HepG2 (cell line): ENCODE measurements at regions not wholly inside any gene's neighbourhood (a gene's known extent, or its start where the extent isn't known, plus 50 kb on each side); places are given as distances from the start of the nearest gene placed in this dataset.

ENCODE experiments used
- BRF2 ChIP-seq: sonication (generic); formaldehyde crosslinking; IDR thresholded peaks from 2 replicates; pipeline ENCODE4 v1.8.1; 2022; ENCODE audit warnings: mild to moderate bottlenecking, missing genetic modification reagents
- EZH2 ChIP-seq: conservative IDR thresholded peaks from 2 replicates; pipeline ENCODE4 v1.6.1; 2012; ENCODE audit warnings: mild to moderate bottlenecking, low read depth, low read length, moderate library complexity
- NBN ChIP-seq: fragments of 450-650 bp; conservative IDR thresholded peaks from 2 replicates; pipeline ENCODE4 v1.6.1; 2017
- POLR2A ChIP-seq, 2 experiments: IDR thresholded peaks; 2 replicates each; pipeline ENCODE4 v1.6.1; 2011; ENCODE audit warnings: low read depth in 2 of 2, low read length in 2 of 2, mild to moderate bottlenecking in 1 of 2, moderate library complexity in 1 of 2; ENCODE audit not compliant: insufficient read depth in 1 of 2
- POLR2AphosphoS5 ChIP-seq: IDR thresholded peaks from 2 replicates; pipeline ENCODE4 v1.6.1; 2012; ENCODE audit warnings: low read depth, low read length
- RAD51 ChIP-seq: fragments of 450-650 bp; IDR thresholded peaks from 2 replicates; pipeline ENCODE4 v1.6.1; 2016; ENCODE audit warnings: borderline replicate concordance
- TBL1XR1 ChIP-seq: fragments of 150-350 bp; IDR thresholded peaks from 2 replicates; pipeline ENCODE4 v1.6.1; 2014; ENCODE audit warnings: borderline replicate concordance, low read length; ENCODE audit not compliant: partially characterized antibody
- TF ChIP-seq, protein P1 (sequence below): sonication (generic); formaldehyde crosslinking; IDR thresholded peaks from 2 replicates; pipeline ENCODE4 v1.5.0; 2020; ENCODE audit warnings: mild to moderate bottlenecking, missing genetic modification reagents, moderate library complexity
- TF ChIP-seq, protein P2 (sequence below), 2 experiments: fragments of 450-650 bp in 1 of 2; sonication (generic) in 1 of 2; formaldehyde crosslinking in 1 of 2; IDR thresholded peaks; 2 replicates each; pipeline versions ENCODE4 v1.6.1 to v1.8.0; 2016 to 2022; ENCODE audit warnings: antibody characterized with exemption in 1 of 2, mild to moderate bottlenecking in 1 of 2, missing genetic modification reagents in 1 of 2
- TF ChIP-seq, protein P3 (sequence below): sonication (generic); formaldehyde crosslinking; IDR thresholded peaks from 2 replicates; pipeline ENCODE4 v1.5.1; 2020; ENCODE audit warnings: missing genetic modification reagents, mild to moderate bottlenecking, borderline replicate concordance

DNA sequence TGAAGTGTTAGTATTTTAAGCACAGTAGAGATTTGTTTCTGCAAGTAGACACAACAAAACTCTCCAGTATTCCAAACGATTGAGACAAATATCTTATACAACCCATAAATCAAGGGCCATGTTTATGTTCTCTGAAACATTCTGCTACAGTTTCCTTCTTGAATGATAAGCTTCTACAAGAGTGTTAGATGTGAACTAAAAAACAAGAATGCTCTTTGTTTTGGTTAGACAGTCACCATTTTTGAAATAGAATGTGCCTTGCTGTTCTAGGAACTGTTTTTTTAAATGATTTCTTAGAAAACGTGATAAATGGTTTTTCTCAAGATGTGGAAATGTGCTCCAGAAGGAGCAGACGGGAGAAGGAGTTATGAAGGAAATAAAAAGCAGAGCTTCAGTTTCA, 1656.3 kb upstream of the FLRT2 start:
- TF ChIP-seq RAD51 (no peak), EZH2 (no peak), POLR2AphosphoS5 (no peak), POLR2A (IDR thresholded peaks at IDR 0.05; ENCODE audit: insufficient read depth in 1 of 2, low read depth in 2 of 2, low read length in 2 of 2) (no peak), TBL1XR1 (no peak), NBN (no peak), BRF2 (CRISPR knock-in tag) (no peak)
- TF ChIP-seq, protein P1, sequence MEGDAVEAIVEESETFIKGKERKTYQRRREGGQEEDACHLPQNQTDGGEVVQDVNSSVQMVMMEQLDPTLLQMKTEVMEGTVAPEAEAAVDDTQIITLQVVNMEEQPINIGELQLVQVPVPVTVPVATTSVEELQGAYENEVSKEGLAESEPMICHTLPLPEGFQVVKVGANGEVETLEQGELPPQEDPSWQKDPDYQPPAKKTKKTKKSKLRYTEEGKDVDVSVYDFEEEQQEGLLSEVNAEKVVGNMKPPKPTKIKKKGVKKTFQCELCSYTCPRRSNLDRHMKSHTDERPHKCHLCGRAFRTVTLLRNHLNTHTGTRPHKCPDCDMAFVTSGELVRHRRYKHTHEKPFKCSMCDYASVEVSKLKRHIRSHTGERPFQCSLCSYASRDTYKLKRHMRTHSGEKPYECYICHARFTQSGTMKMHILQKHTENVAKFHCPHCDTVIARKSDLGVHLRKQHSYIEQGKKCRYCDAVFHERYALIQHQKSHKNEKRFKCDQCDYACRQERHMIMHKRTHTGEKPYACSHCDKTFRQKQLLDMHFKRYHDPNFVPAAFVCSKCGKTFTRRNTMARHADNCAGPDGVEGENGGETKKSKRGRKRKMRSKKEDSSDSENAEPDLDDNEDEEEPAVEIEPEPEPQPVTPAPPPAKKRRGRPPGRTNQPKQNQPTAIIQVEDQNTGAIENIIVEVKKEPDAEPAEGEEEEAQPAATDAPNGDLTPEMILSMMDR (CRISPR knock-in tag): no peak
- TF ChIP-seq, protein P2, sequence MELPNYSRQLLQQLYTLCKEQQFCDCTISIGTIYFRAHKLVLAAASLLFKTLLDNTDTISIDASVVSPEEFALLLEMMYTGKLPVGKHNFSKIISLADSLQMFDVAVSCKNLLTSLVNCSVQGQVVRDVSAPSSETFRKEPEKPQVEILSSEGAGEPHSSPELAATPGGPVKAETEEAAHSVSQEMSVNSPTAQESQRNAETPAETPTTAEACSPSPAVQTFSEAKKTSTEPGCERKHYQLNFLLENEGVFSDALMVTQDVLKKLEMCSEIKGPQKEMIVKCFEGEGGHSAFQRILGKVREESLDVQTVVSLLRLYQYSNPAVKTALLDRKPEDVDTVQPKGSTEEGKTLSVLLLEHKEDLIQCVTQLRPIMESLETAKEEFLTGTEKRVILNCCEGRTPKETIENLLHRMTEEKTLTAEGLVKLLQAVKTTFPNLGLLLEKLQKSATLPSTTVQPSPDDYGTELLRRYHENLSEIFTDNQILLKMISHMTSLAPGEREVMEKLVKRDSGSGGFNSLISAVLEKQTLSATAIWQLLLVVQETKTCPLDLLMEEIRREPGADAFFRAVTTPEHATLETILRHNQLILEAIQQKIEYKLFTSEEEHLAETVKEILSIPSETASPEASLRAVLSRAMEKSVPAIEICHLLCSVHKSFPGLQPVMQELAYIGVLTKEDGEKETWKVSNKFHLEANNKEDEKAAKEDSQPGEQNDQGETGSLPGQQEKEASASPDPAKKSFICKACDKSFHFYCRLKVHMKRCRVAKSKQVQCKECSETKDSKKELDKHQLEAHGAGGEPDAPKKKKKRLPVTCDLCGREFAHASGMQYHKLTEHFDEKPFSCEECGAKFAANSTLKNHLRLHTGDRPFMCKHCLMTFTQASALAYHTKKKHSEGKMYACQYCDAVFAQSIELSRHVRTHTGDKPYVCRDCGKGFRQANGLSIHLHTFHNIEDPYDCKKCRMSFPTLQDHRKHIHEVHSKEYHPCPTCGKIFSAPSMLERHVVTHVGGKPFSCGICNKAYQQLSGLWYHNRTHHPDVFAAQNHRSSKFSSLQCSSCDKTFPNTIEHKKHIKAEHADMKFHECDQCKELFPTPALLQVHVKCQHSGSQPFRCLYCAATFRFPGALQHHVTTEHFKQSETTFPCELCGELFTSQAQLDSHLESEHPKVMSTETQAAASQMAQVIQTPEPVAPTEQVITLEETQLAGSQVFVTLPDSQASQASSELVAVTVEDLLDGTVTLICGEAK (IDR thresholded peaks at IDR 0.05): no peak
- TF ChIP-seq, protein P2 (CRISPR knock-in tag; IDR thresholded peaks at IDR 0.05): no peak
- TF ChIP-seq, protein P3, sequence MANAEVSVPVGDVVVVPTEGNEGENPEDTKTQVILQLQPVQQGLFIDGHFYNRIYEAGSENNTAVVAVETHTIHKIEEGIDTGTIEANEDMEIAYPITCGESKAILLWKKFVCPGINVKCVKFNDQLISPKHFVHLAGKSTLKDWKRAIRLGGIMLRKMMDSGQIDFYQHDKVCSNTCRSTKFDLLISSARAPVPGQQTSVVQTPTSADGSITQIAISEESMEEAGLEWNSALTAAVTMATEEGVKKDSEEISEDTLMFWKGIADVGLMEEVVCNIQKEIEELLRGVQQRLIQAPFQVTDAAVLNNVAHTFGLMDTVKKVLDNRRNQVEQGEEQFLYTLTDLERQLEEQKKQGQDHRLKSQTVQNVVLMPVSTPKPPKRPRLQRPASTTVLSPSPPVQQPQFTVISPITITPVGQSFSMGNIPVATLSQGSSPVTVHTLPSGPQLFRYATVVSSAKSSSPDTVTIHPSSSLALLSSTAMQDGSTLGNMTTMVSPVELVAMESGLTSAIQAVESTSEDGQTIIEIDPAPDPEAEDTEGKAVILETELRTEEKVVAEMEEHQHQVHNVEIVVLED (CRISPR knock-in tag): no peak
